HCT116 (cell line): ENCODE measurements at regions not wholly inside any gene's neighbourhood (a gene's known extent, or its start where the extent isn't known, plus 50 kb on each side); places are given as distances from the start of the nearest gene placed in this dataset.

Experiments
- CTCF ChIP-seq, 3 experiments: fragments of 200-600 bp in 1 of 3; sonication (generic) in 1 of 3; IDR thresholded peaks in 2 of 3; conservative IDR thresholded peaks in 1 of 3; 2 replicates each; pipeline ENCODE4 v1.5.1; 2012 to 2017; ENCODE audit warnings: low read depth in 2 of 3, low read length in 2 of 3, antibody characterized with exemption in 1 of 3, borderline replicate concordance in 1 of 3, control low read depth in 1 of 3, mild to moderate bottlenecking in 1 of 3, mixed read lengths in 1 of 3, mixed run types in 1 of 3, moderate library complexity in 1 of 3; ENCODE audit not compliant: insufficient read depth in 1 of 3
- ELF1 ChIP-seq: IDR thresholded peaks from 2 replicates; pipeline ENCODE4 v1.6.1; 2012; ENCODE audit warnings: low read depth, borderline replicate concordance
- EZH2 ChIP-seq: fragments of 200-600 bp; sonication (generic); IDR thresholded peaks from 2 replicates; pipeline ENCODE4 v1.6.1; 2017; ENCODE audit warnings: antibody characterized with exemption, mixed run types
- EZH2phosphoT487 ChIP-seq: fragments of 200-600 bp; IDR thresholded peaks from 2 replicates; pipeline ENCODE4 v1.6.1; 2018; ENCODE audit warnings: antibody characterized with exemption, borderline replicate concordance
- MAX ChIP-seq: IDR thresholded peaks from 2 replicates; pipeline ENCODE4 v1.6.1; 2012
- POLR2A ChIP-seq: IDR thresholded peaks from 2 replicates; pipeline ENCODE4 v1.7.0; 2011; ENCODE audit warnings: borderline replicate concordance; ENCODE audit not compliant: insufficient read depth, insufficient read length; ENCODE audit errors: extremely low read depth

GRCh38 chr10:111767661-111768060 is 415.9 kb downstream of the GPAM start:
- TF ChIP-seq CTCF (IDR thresholded peaks at IDR 0.05 in 2 of 3, conservative IDR thresholded peaks at IDR 0.05 in 1 of 3; ENCODE audit: borderline replicate concordance in 1 of 3, insufficient read depth in 1 of 3, low read depth in 2 of 3, low read length in 2 of 3) = no peak
- no peak for TF ChIP-seq EZH2
- TF ChIP-seq POLR2A = no peak
- no peak for TF ChIP-seq ELF1
- TF ChIP-seq MAX = no peak
- TF ChIP-seq EZH2phosphoT487 = no peak
